Breast epithelium (tissue), 4 donors: ENCODE measurements at regions not wholly inside any gene's neighbourhood (a gene's known extent, or its start where the extent isn't known, plus 50 kb on each side); places are given as distances from the start of the nearest gene placed in this dataset.

Experiments
- DNase-seq, 2 donors: peaks; one replicate each; pipeline ENCODE4 v3.0.0-alpha.2; 2019; ENCODE audit warnings: low spot score in 2 of 2
- H3K27ac ChIP-seq, 2 donors: fragments of 200-600 bp; sonication (generic) in 1 of 2; one replicate each; pipeline ENCODE4 v1.5.1; 2016 to 2019; ENCODE audit warnings: mild to moderate bottlenecking in 1 of 2
- H3K27me3 ChIP-seq, 2 donors: fragments of 200-600 bp; sonication (generic) in 1 of 2; one replicate each; pipeline versions ENCODE4 v1.5.1 to v1.6.0; 2017 to 2019; ENCODE audit warnings: control low read depth in 1 of 2, mild to moderate bottlenecking in 1 of 2
- H3K36me3 ChIP-seq: fragments of 200-600 bp; one replicate; pipeline ENCODE4 v1.5.1; 2019
- H3K4me1 ChIP-seq, 2 donors: fragments of 200-600 bp; sonication (generic); one replicate each; pipeline ENCODE4 v1.5.1; 2016 to 2019; ENCODE audit warnings: control low read depth in 1 of 2
- H3K4me3 ChIP-seq, 3 donors: fragments of 200-600 bp; sonication (generic); 1 replicate in 2 of 3; 2 replicates in 1 of 3; pipeline ENCODE4 v1.5.1; 2016 to 2019; ENCODE audit warnings: mild to moderate bottlenecking in 3 of 3, moderate library complexity in 2 of 3
- H3K9me3 ChIP-seq, 2 donors: fragments of 200-600 bp; sonication (generic) in 1 of 2; one replicate each; pipeline ENCODE4 v1.5.1; 2016 to 2019; ENCODE audit warnings: control low read depth in 1 of 2
- POLR2A ChIP-seq: fragments of 450-650 bp; IDR thresholded peaks from one replicate; pipeline ENCODE4 v1.6.1; 2016; ENCODE audit warnings: antibody characterized with exemption, mild to moderate bottlenecking, moderate library complexity
- POLR2AphosphoS5 ChIP-seq, 3 donors: sonication (generic); formaldehyde crosslinking; IDR thresholded peaks; one replicate each; pipeline ENCODE4 v1.6.1; 2017; ENCODE audit warnings: antibody characterized with exemption in 3 of 3
- intact Hi-C: fragments of 100-400 bp; cut with DNase I; formaldehyde crosslinking; loops from one replicate; pipeline ENCODE4 v1.15.1; 2023; ENCODE audit warnings: low total_unique reads
- TF ChIP-seq, protein P1 (sequence below), 3 donors: fragments of 450-650 bp; IDR thresholded peaks; one replicate each; pipeline ENCODE4 v1.5.1; 2016 to 2017; ENCODE audit warnings: antibody characterized with exemption in 3 of 3, mild to moderate bottlenecking in 3 of 3, moderate library complexity in 3 of 3

GRCh38 chr4:154132406-154132805, 343.5 kb upstream of the SFRP2 start:
- no peaks in the 10 kb centered on the region for H3K27me3 ChIP-seq
- no peak for DNase-seq
- no peaks in the 10 kb centered on the region for H3K4me1 ChIP-seq
- no peaks in the 10 kb centered on the region for H3K36me3 ChIP-seq
- intact Hi-C loops, result no loop called here
- no peak overlapping the region for H3K4me3 ChIP-seq
- TF ChIP-seq POLR2A (no peak), POLR2AphosphoS5 (IDR thresholded peaks at IDR 0.05) (no peak)
- TF ChIP-seq, protein P1, sequence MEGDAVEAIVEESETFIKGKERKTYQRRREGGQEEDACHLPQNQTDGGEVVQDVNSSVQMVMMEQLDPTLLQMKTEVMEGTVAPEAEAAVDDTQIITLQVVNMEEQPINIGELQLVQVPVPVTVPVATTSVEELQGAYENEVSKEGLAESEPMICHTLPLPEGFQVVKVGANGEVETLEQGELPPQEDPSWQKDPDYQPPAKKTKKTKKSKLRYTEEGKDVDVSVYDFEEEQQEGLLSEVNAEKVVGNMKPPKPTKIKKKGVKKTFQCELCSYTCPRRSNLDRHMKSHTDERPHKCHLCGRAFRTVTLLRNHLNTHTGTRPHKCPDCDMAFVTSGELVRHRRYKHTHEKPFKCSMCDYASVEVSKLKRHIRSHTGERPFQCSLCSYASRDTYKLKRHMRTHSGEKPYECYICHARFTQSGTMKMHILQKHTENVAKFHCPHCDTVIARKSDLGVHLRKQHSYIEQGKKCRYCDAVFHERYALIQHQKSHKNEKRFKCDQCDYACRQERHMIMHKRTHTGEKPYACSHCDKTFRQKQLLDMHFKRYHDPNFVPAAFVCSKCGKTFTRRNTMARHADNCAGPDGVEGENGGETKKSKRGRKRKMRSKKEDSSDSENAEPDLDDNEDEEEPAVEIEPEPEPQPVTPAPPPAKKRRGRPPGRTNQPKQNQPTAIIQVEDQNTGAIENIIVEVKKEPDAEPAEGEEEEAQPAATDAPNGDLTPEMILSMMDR (IDR thresholded peaks at IDR 0.05), result no peak
- H3K27ac ChIP-seq, result no peak overlapping the region
- no peaks in the 10 kb centered on the region for H3K9me3 ChIP-seq

- peaks cover 0 to 8% of the 10 kb centered on the region in 2 donors for H3K9me3 ChIP-seq
- H3K4me3 ChIP-seq, result no peak overlapping the region
- TF ChIP-seq POLR2AphosphoS5 (IDR thresholded peaks at IDR 0.05), result no peak
- TF ChIP-seq, protein P1 (IDR thresholded peaks at IDR 0.05), result no peak
- no peak for TF ChIP-seq POLR2A
- no peaks in the 10 kb centered on the region for H3K36me3 ChIP-seq
- H3K4me1 ChIP-seq, result no peaks in the 10 kb centered on the region
- no peak overlapping the region for H3K27ac ChIP-seq
- intact Hi-C loops, result no loop called here
- no peak for DNase-seq
- H3K27me3 ChIP-seq, result no peaks in the 10 kb centered on the region
Measured at GRCh38 chr4:154126276-154126675, 337.4 kb upstream of the SFRP2 start.

GRCh38 chr4:154125340-154125739, 336.5 kb upstream of the SFRP2 start:
- H3K27me3 ChIP-seq, result no peaks in the 10 kb centered on the region
- H3K27ac ChIP-seq, result no peak overlapping the region
- no peaks in the 10 kb centered on the region for H3K36me3 ChIP-seq
- H3K9me3 ChIP-seq, result peaks cover 0 to 8% of the 10 kb centered on the region in 2 donors
- no peak for TF ChIP-seq POLR2AphosphoS5 (IDR thresholded peaks at IDR 0.05)
- no peak for TF ChIP-seq POLR2A
- TF ChIP-seq, protein P1 (IDR thresholded peaks at IDR 0.05), result no peak
- no peak for DNase-seq
- H3K4me3 ChIP-seq, result no peak overlapping the region
- intact Hi-C loops, result no loop called here
- no peaks in the 10 kb centered on the region for H3K4me1 ChIP-seq

DNA sequence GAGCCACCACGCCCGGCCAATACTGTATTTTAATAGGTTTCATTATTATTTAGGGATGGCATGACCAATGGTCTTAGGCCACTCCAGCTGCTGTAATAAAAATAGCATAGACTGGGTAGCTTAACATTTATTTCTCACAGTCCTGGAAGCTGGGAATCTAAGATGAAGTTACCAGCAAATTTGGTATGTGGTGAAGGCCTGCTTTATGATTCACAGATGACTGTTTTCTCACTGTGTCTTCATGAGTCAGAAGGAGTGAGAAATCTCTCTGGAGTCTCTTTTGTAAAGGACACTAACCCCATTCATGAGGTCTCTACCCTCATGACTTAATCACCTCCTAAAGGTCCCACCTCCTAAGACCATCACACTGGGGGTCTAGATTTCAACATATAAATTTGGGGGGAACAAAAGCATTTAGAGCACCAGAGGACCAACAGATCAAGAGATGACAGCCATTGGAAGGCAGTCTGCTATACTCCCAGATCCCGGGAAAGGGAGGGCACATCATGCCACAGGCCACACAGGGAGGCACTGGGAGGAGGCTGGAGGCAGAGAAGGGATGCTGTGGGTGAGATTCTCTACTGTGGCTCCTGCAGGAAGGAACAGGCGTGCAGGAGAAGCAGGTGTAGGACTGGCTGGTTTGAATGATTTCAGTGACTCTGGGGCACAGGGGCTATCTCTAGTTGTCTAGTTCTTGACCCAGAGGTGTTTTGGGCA, 335.8 kb upstream of the SFRP2 start:
- no peaks in the 10 kb centered on the region for H3K4me1 ChIP-seq
- H3K36me3 ChIP-seq, result no peaks in the 10 kb centered on the region
- no peak for TF ChIP-seq POLR2AphosphoS5 (IDR thresholded peaks at IDR 0.05)
- TF ChIP-seq, protein P1 (IDR thresholded peaks at IDR 0.05), result no peak
- TF ChIP-seq POLR2A, result no peak
- no peaks in the 10 kb centered on the region for H3K27me3 ChIP-seq
- H3K27ac ChIP-seq, result no peak overlapping the region
- intact Hi-C loops, result no loop called here
- DNase-seq, result no peak
- H3K4me3 ChIP-seq, result no peak overlapping the region
- H3K9me3 ChIP-seq, result peaks cover 0 to 8% of the 10 kb centered on the region in 2 donors

DNA sequence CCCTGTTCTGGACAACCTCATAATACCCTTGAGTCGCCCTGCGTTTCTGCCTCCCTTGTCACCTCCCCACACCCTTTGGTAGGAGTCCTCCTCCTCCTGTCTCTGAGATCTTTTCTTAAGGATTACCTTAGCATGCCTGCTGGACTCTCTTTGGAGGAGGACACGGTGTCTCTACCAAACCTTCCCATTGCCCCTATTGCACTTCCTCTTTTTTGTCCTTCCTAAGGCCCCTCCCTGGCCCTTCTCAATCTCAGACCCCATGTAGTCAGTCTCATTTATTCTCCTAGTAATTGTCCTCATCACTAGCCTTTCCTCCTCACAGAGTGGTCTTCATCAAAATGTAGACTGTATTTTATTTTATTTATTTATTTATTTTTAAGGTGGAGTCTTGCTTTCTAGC, 335.0 kb upstream of the SFRP2 start:
- H3K36me3 ChIP-seq, result no peaks in the 10 kb centered on the region
- DNase-seq, result no peak
- TF ChIP-seq POLR2AphosphoS5 (IDR thresholded peaks at IDR 0.05), result no peak
- TF ChIP-seq, protein P1 (IDR thresholded peaks at IDR 0.05), result no peak
- TF ChIP-seq POLR2A, result no peak
- no peaks in the 10 kb centered on the region for H3K27me3 ChIP-seq
- peaks cover 0 to 8% of the 10 kb centered on the region in 2 donors for H3K9me3 ChIP-seq
- no peak overlapping the region for H3K4me3 ChIP-seq
- H3K27ac ChIP-seq, result no peak overlapping the region
- no peaks in the 10 kb centered on the region for H3K4me1 ChIP-seq
- intact Hi-C loops, result loop anchor here (1.0 kb wide), 1 partner anchor 11 kb away; no protein-coding TSS in a partner anchor
